ENCODE measurements at regions not wholly inside any gene's neighbourhood (a gene's known extent, or its start where the extent isn't known, plus 50 kb on each side); places are given as distances from the start of the nearest gene placed in this dataset.

DNA sequence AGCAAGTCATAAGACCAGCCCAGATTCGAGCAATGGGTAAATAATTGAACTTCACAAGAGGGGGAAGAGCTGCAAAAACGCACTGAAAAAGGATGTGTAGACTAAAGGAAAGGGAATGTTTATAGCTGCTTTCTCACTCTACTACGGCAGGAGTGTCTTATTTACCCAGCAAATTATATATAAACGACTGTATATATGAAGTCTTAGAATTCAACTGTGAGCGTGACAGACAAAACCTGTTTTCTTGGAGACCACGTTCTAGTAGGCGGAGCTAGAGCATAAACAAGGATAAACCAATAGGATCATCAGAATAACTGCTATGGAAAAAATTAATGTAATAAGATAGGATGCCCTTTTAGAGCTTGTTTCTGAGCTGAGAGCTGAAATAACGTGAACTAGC lies 394.6 kb upstream of the MON1B start:
- TF ChIP-seq, protein P1, sequence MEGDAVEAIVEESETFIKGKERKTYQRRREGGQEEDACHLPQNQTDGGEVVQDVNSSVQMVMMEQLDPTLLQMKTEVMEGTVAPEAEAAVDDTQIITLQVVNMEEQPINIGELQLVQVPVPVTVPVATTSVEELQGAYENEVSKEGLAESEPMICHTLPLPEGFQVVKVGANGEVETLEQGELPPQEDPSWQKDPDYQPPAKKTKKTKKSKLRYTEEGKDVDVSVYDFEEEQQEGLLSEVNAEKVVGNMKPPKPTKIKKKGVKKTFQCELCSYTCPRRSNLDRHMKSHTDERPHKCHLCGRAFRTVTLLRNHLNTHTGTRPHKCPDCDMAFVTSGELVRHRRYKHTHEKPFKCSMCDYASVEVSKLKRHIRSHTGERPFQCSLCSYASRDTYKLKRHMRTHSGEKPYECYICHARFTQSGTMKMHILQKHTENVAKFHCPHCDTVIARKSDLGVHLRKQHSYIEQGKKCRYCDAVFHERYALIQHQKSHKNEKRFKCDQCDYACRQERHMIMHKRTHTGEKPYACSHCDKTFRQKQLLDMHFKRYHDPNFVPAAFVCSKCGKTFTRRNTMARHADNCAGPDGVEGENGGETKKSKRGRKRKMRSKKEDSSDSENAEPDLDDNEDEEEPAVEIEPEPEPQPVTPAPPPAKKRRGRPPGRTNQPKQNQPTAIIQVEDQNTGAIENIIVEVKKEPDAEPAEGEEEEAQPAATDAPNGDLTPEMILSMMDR (IDR thresholded peaks at IDR 0.05), result no peak
- Histone ChIP-seq H3K27me3 (ENCODE audit: control insufficient read depth, insufficient read depth, low read length) (no peaks in the 10 kb centered on the region), H3K27ac (ENCODE audit: low read length) (no peak overlapping the region), H3K4me1 (ENCODE audit: control insufficient read depth, insufficient read depth, low read length) (no peaks in the 10 kb centered on the region), H3K36me3 (ENCODE audit: control insufficient read depth, insufficient read depth, low read length) (no peaks in the 10 kb centered on the region), H3K4me3 (ENCODE audit: low read depth in 2 of 2, low read length in 2 of 2) (no peak overlapping the region), H3K9me3 (ENCODE audit: control insufficient read depth, insufficient read depth, low read depth, low read length) (no peaks in the 10 kb centered on the region)
- ChIA-PET POLR2A (no interaction called here), CTCF (interaction anchor here (0.5 to 0.7 kb wide), 2 partner anchors 487 to 715 kb away, joined by 3 to 9 read pairs; no protein-coding TSS in a partner anchor)
- in situ Hi-C loops (cut with HindIII; ENCODE audit: low pct_unique_long_range_greater_than_20kb, low sequenced_read_pairs) (no loop called here), intact Hi-C loops (cut with micrococcal nuclease; ENCODE audit: unreplicated experiment) (no loop called here)
- no peak for ATAC-seq
- no TSS peak for BruUV-seq (replicated peaks)
- DNase-seq (ENCODE audit: low read depth, low spot score), result no peak

DNA sequence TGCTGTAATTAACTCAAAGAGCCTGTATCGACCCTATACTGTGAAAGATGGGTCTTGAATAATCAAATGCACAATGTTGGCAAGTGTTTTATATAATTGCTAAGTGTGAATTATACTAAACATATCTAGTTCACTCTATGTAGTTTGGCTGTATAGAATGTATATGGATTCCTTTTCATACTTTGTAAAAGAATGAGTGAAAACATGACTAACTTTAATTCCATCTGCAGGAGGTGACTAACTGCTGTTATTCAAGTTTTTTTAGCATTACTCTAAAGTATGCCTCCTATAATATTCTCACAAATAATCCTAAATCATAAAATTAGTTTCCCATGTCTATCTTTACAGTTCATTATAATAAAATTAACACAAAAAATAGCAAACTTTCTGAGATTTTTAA lies 394.0 kb upstream of the MON1B start:
- Histone ChIP-seq H3K9me3 (ENCODE audit: control insufficient read depth, insufficient read depth, low read depth, low read length) (no peaks in the 10 kb centered on the region), H3K4me1 (ENCODE audit: control insufficient read depth, insufficient read depth, low read length) (no peaks in the 10 kb centered on the region), H3K4me3 (ENCODE audit: low read depth in 2 of 2, low read length in 2 of 2) (no peak overlapping the region), H3K36me3 (ENCODE audit: control insufficient read depth, insufficient read depth, low read length) (no peaks in the 10 kb centered on the region), H3K27me3 (ENCODE audit: control insufficient read depth, insufficient read depth, low read length) (no peaks in the 10 kb centered on the region), H3K27ac (ENCODE audit: low read length) (no peak overlapping the region)
- no TSS peak for BruUV-seq (replicated peaks)
- intact Hi-C loops (cut with micrococcal nuclease; ENCODE audit: unreplicated experiment), result no loop called here
- TF ChIP-seq, protein P2, sequence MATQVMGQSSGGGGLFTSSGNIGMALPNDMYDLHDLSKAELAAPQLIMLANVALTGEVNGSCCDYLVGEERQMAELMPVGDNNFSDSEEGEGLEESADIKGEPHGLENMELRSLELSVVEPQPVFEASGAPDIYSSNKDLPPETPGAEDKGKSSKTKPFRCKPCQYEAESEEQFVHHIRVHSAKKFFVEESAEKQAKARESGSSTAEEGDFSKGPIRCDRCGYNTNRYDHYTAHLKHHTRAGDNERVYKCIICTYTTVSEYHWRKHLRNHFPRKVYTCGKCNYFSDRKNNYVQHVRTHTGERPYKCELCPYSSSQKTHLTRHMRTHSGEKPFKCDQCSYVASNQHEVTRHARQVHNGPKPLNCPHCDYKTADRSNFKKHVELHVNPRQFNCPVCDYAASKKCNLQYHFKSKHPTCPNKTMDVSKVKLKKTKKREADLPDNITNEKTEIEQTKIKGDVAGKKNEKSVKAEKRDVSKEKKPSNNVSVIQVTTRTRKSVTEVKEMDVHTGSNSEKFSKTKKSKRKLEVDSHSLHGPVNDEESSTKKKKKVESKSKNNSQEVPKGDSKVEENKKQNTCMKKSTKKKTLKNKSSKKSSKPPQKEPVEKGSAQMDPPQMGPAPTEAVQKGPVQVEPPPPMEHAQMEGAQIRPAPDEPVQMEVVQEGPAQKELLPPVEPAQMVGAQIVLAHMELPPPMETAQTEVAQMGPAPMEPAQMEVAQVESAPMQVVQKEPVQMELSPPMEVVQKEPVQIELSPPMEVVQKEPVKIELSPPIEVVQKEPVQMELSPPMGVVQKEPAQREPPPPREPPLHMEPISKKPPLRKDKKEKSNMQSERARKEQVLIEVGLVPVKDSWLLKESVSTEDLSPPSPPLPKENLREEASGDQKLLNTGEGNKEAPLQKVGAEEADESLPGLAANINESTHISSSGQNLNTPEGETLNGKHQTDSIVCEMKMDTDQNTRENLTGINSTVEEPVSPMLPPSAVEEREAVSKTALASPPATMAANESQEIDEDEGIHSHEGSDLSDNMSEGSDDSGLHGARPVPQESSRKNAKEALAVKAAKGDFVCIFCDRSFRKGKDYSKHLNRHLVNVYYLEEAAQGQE (IDR thresholded peaks at IDR 0.05; ENCODE audit: insufficient read depth in 1 of 2, low read depth in 2 of 2, low read length in 1 of 2), result no peak
- TF ChIP-seq POLR2AphosphoS5 (IDR thresholded peaks at IDR 0.05; ENCODE audit: low read depth, low read length) (no peak), TCF7L2 (IDR thresholded peaks at IDR 0.05; ENCODE audit: low read depth, low read length) (no peak), SIN3A (IDR thresholded peaks at IDR 0.05; ENCODE audit: borderline replicate concordance, insufficient read depth, low read depth, low read length) (no peak)
- TF ChIP-seq, protein P1 (IDR thresholded peaks at IDR 0.05), result no peak
- ChIA-PET CTCF (interaction anchor here (0.7 kb wide), 1 partner anchor 715 kb away, joined by 9 read pairs; no protein-coding TSS in a partner anchor), POLR2A (no interaction called here)
- no peak for DNase-seq (ENCODE audit: low read depth, low spot score)
- in situ Hi-C loops (cut with HindIII; ENCODE audit: low pct_unique_long_range_greater_than_20kb, low sequenced_read_pairs), result no loop called here
- no peak for ATAC-seq

DNA sequence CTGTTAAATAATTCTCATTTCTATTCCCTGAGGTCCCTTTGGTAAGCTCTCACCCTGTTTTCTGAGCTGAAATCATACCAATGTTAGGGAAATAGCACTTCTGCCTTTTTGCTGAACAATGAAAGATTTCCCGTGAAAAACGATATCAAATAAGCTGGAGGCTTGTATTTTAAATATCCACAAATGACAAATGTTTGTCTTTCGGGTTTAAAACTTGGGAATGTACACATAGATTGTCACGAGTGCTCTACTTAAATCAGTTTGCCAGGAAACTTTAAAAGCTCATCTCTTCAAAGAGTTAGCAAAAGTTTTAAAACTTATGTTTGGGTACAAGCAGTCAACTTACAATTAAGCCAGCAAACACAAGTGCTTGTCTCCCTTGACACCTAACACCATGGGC lies 393.5 kb upstream of the MON1B start:
- DNase-seq (ENCODE audit: low read depth, low spot score), result no peak
- no peaks in the 10 kb centered on the region for H3K27me3 ChIP-seq (ENCODE audit: control insufficient read depth, insufficient read depth, low read length)
- TF ChIP-seq TCF7L2 (IDR thresholded peaks at IDR 0.05; ENCODE audit: low read depth, low read length) (no peak), SIN3A (IDR thresholded peaks at IDR 0.05; ENCODE audit: borderline replicate concordance, insufficient read depth, low read depth, low read length) (no peak), POLR2AphosphoS5 (IDR thresholded peaks at IDR 0.05; ENCODE audit: low read depth, low read length) (no peak)
- TF ChIP-seq, protein P2 (IDR thresholded peaks at IDR 0.05; ENCODE audit: insufficient read depth in 1 of 2, low read depth in 2 of 2, low read length in 1 of 2), result no peak
- TF ChIP-seq, protein P1 (IDR thresholded peaks at IDR 0.05), result no peak
- ChIA-PET POLR2A (no interaction called here), CTCF (no interaction called here)
- no peak for ATAC-seq
- no peak overlapping the region for H3K4me3 ChIP-seq (ENCODE audit: low read depth in 2 of 2, low read length in 2 of 2)
- H3K36me3 ChIP-seq (ENCODE audit: control insufficient read depth, insufficient read depth, low read length), result no peaks in the 10 kb centered on the region
- H3K4me1 ChIP-seq (ENCODE audit: control insufficient read depth, insufficient read depth, low read length), result no peaks in the 10 kb centered on the region
- H3K9me3 ChIP-seq (ENCODE audit: control insufficient read depth, insufficient read depth, low read depth, low read length), result no peaks in the 10 kb centered on the region
- H3K27ac ChIP-seq (ENCODE audit: low read length), result no peak overlapping the region
- intact Hi-C loops (cut with micrococcal nuclease; ENCODE audit: unreplicated experiment) (no loop called here), in situ Hi-C loops (cut with HindIII; ENCODE audit: low pct_unique_long_range_greater_than_20kb, low sequenced_read_pairs) (no loop called here)
- BruUV-seq (replicated peaks), result no TSS peak
